ENCODE measurements at regions not wholly inside any gene's neighbourhood (a gene's known extent, or its start where the extent isn't known, plus 50 kb on each side); places are given as distances from the start of the nearest gene placed in this dataset.

DNA sequence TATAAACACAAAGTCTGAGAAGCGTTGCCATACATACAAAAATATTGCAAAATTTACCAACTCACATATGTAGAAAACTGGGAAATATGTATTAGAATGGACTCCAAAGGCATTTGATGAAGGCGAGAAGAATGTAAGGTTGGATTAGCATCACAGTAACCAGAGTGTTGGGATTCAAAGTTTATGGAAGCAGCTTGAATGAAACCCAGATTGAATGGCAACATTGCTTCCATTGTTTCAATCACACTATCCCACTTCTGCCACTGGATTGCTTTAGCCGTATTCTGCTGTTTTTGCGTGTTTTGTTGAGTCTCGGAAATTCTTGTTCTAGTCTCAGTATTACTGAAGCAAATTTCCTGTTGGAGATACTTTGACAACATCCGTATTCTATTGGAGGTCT lies 609.0 kb upstream of the LRATD1 start:
- TF ChIP-seq, protein P1, sequence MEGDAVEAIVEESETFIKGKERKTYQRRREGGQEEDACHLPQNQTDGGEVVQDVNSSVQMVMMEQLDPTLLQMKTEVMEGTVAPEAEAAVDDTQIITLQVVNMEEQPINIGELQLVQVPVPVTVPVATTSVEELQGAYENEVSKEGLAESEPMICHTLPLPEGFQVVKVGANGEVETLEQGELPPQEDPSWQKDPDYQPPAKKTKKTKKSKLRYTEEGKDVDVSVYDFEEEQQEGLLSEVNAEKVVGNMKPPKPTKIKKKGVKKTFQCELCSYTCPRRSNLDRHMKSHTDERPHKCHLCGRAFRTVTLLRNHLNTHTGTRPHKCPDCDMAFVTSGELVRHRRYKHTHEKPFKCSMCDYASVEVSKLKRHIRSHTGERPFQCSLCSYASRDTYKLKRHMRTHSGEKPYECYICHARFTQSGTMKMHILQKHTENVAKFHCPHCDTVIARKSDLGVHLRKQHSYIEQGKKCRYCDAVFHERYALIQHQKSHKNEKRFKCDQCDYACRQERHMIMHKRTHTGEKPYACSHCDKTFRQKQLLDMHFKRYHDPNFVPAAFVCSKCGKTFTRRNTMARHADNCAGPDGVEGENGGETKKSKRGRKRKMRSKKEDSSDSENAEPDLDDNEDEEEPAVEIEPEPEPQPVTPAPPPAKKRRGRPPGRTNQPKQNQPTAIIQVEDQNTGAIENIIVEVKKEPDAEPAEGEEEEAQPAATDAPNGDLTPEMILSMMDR (IDR thresholded peaks at IDR 0.05 in 2 of 3, conservative IDR thresholded peaks at IDR 0.05 in 1 of 3; ENCODE audit: insufficient read depth in 2 of 3, low read depth in 1 of 3, low read length in 3 of 3): no peak
- no peak for TF ChIP-seq MAZ (CRISPR knock-in tag; conservative IDR thresholded peaks at IDR 0.05 in 1 of 2, IDR thresholded peaks at IDR 0.05 in 1 of 2)
